ENCODE measurements at regions not wholly inside any gene's neighbourhood (a gene's known extent, or its start where the extent isn't known, plus 50 kb on each side); places are given as distances from the start of the nearest gene placed in this dataset.
A peak's percentile ranks its signal among the peaks of the same experiment; 100 is the strongest.

GRCh38 chr1:9471679-9472078, 67.6 kb upstream of the SLC25A33 start:
- Mint-ChIP-seq H3K36me3 (no peaks in the 10 kb centered on the region), H3K27me3 (peaks cover 20% of the 10 kb centered on the region), H3K4me1 (no peaks in the 10 kb centered on the region), H3K27ac (no peak overlapping the region), H3K4me3 (no peak overlapping the region), H3K9me3 (no peaks in the 10 kb centered on the region)
- DNase-seq = no peak

GRCh38 chr1:9472386-9473031, 66.8 kb upstream of the SLC25A33 start:
- H3K36me3 Mint-ChIP-seq = no peaks in the 10 kb centered on the region
- no peak for DNase-seq

GRCh38 chr1:9473032-9473807, 66.0 kb upstream of the SLC25A33 start:
- Mint-ChIP-seq H3K4me3 (no peak overlapping the region), H3K36me3 (no peaks in the 10 kb centered on the region), H3K27ac (no peak overlapping the region), H3K9me3 (no peaks in the 10 kb centered on the region), H3K27me3 (peaks cover 15% of the 10 kb centered on the region), H3K4me1 (no peaks in the 10 kb centered on the region)
- peak; percentile 7 for DNase-seq

More at GRCh38 chr1:9472386-9473031, 66.8 kb upstream of the SLC25A33 start:
- H3K27ac Mint-ChIP-seq = no peak overlapping the region
- H3K4me3 Mint-ChIP-seq = no peak overlapping the region
- no peaks in the 10 kb centered on the region for H3K9me3 Mint-ChIP-seq
- no peaks in the 10 kb centered on the region for H3K4me1 Mint-ChIP-seq
- H3K27me3 Mint-ChIP-seq = peaks cover 19% of the 10 kb centered on the region

GRCh38 chr1:9475061-9475627, 64.1 kb upstream of the SLC25A33 start:
- no peaks in the 10 kb centered on the region for H3K9me3 Mint-ChIP-seq
- H3K4me1 Mint-ChIP-seq = no peaks in the 10 kb centered on the region
- peaks cover 8% of the 10 kb centered on the region for H3K27me3 Mint-ChIP-seq
- no peak for DNase-seq
- no peak overlapping the region for H3K4me3 Mint-ChIP-seq
- no peak overlapping the region for H3K27ac Mint-ChIP-seq
- no peaks in the 10 kb centered on the region for H3K36me3 Mint-ChIP-seq

GRCh38 chr1:9476790-9477463, 62.3 kb upstream of the SLC25A33 start:
- DNase-seq = no peak
- no peak overlapping the region for H3K27ac Mint-ChIP-seq
- H3K9me3 Mint-ChIP-seq = no peaks in the 10 kb centered on the region
- H3K4me1 Mint-ChIP-seq = no peaks in the 10 kb centered on the region
- H3K36me3 Mint-ChIP-seq = no peaks in the 10 kb centered on the region
- H3K27me3 Mint-ChIP-seq = peaks cover 3% of the 10 kb centered on the region
- H3K4me3 Mint-ChIP-seq = no peak overlapping the region

- DNase-seq = no peak
- Mint-ChIP-seq H3K27me3 (peaks cover 3% of the 10 kb centered on the region), H3K36me3 (no peaks in the 10 kb centered on the region), H3K9me3 (no peaks in the 10 kb centered on the region), H3K27ac (no peak overlapping the region), H3K4me3 (no peak overlapping the region), H3K4me1 (no peaks in the 10 kb centered on the region)
Observed at GRCh38 chr1:9477535-9477934, 61.7 kb upstream of the SLC25A33 start.

GRCh38 chr1:9478021-9478420, 61.2 kb upstream of the SLC25A33 start:
- no peak for DNase-seq
- Mint-ChIP-seq H3K4me3 (no peak overlapping the region), H3K4me1 (no peaks in the 10 kb centered on the region), H3K27me3 (peaks cover 3% of the 10 kb centered on the region), H3K27ac (no peak overlapping the region), H3K36me3 (no peaks in the 10 kb centered on the region), H3K9me3 (no peaks in the 10 kb centered on the region)

GRCh38 chr1:9481048-9481447, 58.2 kb upstream of the SLC25A33 start:
- no peak overlapping the region for H3K4me3 Mint-ChIP-seq
- no peaks in the 10 kb centered on the region for H3K27me3 Mint-ChIP-seq
- H3K27ac Mint-ChIP-seq = no peak overlapping the region
- H3K9me3 Mint-ChIP-seq = no peaks in the 10 kb centered on the region
- no peak for DNase-seq
- H3K36me3 Mint-ChIP-seq = no peaks in the 10 kb centered on the region
- no peaks in the 10 kb centered on the region for H3K4me1 Mint-ChIP-seq

- Mint-ChIP-seq H3K4me3 (no peak overlapping the region), H3K9me3 (no peaks in the 10 kb centered on the region), H3K27me3 (no peaks in the 10 kb centered on the region), H3K36me3 (no peaks in the 10 kb centered on the region), H3K27ac (no peak overlapping the region), H3K4me1 (no peaks in the 10 kb centered on the region)
- DNase-seq = no peak
Observed at GRCh38 chr1:9482403-9482802, 56.9 kb upstream of the SLC25A33 start.

GRCh38 chr1:9482816-9483572, 56.3 kb upstream of the SLC25A33 start:
- Mint-ChIP-seq H3K4me1 (no peaks in the 10 kb centered on the region), H3K4me3 (no peak overlapping the region), H3K36me3 (no peaks in the 10 kb centered on the region), H3K9me3 (no peaks in the 10 kb centered on the region), H3K27ac (no peak overlapping the region), H3K27me3 (no peaks in the 10 kb centered on the region)
- no peak for DNase-seq

GRCh38 chr1:9486466-9487140, 52.7 kb upstream of the SLC25A33 start:
- Mint-ChIP-seq H3K27ac (no peak overlapping the region), H3K27me3 (no peaks in the 10 kb centered on the region), H3K4me3 (no peak overlapping the region), H3K9me3 (no peaks in the 10 kb centered on the region), H3K36me3 (no peaks in the 10 kb centered on the region), H3K4me1 (no peaks in the 10 kb centered on the region)
- DNase-seq = no peak

Data from activated naive CD8-positive, alpha-beta T cell treated with anti-CD3 and anti-CD28 coated beads for 36 hours (primary cell).